Transverse colon (tissue), 3 donors: ENCODE measurements at regions not wholly inside any gene's neighbourhood (a gene's known extent, or its start where the extent isn't known, plus 50 kb on each side); places are given as distances from the start of the nearest gene placed in this dataset.
"Not testable (repeated sequence)": the region's sequence is repeated elsewhere in the genome, so short reads cannot be mapped to it uniquely, and the experiment has no call there.

Experiments used
- POLR2A ChIP-seq: fragments of 450-650 bp; IDR thresholded peaks from one replicate; pipeline ENCODE4 v1.6.1; 2016; ENCODE audit warnings: antibody characterized with exemption, mild to moderate bottlenecking, moderate library complexity
- TF ChIP-seq, protein P1 (sequence below), 5 experiments: fragments of 200-600 bp in 3 of 5; fragments of 450-650 bp in 2 of 5; sonication (generic) in 3 of 5; IDR thresholded peaks; 1 replicate in 2 of 5; 2 replicates in 3 of 5; pipeline ENCODE4 v1.5.1; 2016 to 2017; ENCODE audit warnings: antibody characterized with exemption in 5 of 5, inconsistent platforms in 3 of 5, mild to moderate bottlenecking in 2 of 5, moderate library complexity in 1 of 5

DNA sequence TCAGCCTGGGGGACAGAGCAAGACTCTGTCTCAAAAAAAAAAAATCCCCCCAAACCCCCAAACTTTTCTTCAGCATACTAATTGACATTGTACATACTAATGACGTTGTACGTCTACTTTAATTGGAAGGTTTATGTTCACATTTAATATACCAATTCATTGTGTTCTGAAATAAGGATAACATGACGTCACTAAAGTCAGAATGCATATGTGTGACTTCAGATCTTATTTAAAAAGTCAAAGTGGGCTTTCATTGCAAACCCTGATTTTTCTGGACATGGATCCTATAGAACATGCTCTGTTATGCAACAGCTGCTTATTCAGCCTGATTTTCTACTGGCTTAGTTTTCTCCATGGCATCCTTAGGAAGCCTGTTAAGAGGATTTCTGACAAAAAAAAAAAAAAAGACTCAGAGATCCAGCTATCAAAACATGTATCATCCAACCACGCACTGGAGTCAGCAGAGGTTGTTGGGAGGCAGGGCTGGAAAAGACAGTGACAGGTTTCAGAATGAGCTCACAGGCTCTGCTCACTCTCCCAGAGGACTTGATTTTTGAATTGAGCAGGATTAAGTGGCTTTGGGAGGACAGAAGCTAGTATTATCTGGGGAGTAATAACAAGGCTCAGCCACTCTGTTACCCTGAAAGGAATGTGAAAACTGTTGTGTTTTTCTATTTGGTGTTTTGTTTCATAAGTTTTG, 1472.0 kb downstream of the KHDRBS2 start:
- TF ChIP-seq POLR2A = not testable (repeated sequence)
- TF ChIP-seq, protein P1, sequence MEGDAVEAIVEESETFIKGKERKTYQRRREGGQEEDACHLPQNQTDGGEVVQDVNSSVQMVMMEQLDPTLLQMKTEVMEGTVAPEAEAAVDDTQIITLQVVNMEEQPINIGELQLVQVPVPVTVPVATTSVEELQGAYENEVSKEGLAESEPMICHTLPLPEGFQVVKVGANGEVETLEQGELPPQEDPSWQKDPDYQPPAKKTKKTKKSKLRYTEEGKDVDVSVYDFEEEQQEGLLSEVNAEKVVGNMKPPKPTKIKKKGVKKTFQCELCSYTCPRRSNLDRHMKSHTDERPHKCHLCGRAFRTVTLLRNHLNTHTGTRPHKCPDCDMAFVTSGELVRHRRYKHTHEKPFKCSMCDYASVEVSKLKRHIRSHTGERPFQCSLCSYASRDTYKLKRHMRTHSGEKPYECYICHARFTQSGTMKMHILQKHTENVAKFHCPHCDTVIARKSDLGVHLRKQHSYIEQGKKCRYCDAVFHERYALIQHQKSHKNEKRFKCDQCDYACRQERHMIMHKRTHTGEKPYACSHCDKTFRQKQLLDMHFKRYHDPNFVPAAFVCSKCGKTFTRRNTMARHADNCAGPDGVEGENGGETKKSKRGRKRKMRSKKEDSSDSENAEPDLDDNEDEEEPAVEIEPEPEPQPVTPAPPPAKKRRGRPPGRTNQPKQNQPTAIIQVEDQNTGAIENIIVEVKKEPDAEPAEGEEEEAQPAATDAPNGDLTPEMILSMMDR (IDR thresholded peaks at IDR 0.05) = not testable (repeated sequence)
